ENCODE measurements at regions not wholly inside any gene's neighbourhood (a gene's known extent, or its start where the extent isn't known, plus 50 kb on each side); places are given as distances from the start of the nearest gene placed in this dataset.

DNA sequence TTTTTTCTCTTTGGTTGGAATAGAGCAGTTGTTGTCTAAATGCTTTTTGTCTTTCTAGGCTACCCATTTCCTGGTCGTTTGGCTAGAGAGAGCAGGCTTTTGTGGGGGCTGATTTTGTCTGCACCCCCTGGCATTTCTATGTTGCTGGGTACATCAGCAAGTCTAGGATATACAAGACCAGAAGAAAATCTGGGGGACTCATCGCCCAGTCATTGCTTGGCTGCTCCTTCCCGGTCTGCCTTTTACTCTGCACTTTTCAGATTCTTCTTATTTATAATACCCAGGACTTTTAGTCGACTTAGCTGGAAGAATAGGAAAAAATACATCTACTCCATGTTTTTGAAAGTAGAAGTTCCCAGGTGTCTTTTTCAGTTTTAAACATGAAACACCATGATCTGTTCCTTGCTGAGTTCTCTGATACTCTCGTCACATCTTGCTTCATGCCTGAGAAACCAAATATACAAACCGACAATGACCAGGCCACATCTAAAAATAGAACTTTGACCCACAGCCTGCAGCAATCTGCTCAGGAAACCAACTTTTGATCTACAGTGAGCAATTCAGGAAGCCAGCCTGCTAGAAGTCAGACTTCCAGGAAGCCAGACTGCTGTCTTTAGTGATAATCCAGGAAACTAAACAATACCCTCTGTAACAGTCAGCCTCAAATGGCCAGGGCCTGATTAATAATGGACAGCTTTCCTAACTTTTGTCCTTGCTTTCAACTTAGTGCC lies 163.8 kb upstream of the MEX3C start (continued):
- TF ChIP-seq PHB2 (IDR thresholded peaks at IDR 0.05; ENCODE audit: partially characterized antibody) (no peak), ZMYM4 (CRISPR knock-in tag; IDR thresholded peaks at IDR 0.05) (no peak), ZNF589 (CRISPR knock-in tag; conservative IDR thresholded peaks at IDR 0.05) (no peak), HNF4G (IDR thresholded peaks at IDR 0.05; ENCODE audit: borderline replicate concordance, low read depth, low read length) (no peak), HNF4G (CRISPR knock-in tag; IDR thresholded peaks at IDR 0.05; ENCODE audit: borderline replicate concordance, low read depth) (no peak), ZBTB8A (CRISPR knock-in tag; IDR thresholded peaks at IDR 0.05; ENCODE audit: borderline replicate concordance, low read depth) (no peak), RXRB (CRISPR knock-in tag; IDR thresholded peaks at IDR 0.05; ENCODE audit: borderline replicate concordance) (peak; percentile 50; the same call in 1 of the 2 replicates), ZNF101 (CRISPR knock-in tag; IDR thresholded peaks at IDR 0.05; ENCODE audit: borderline replicate concordance, low read depth) (no peak), ZNF792 (CRISPR knock-in tag; IDR thresholded peaks at IDR 0.05) (peak; percentile 93), ZGPAT (CRISPR knock-in tag; IDR thresholded peaks at IDR 0.05) (peak; percentile 44; the same call in 1 of the 2 replicates), FOXA3 (CRISPR knock-in tag; IDR thresholded peaks at IDR 0.05) (peak; percentile 34; the same call in 1 of the 2 replicates), HIC2 (CRISPR knock-in tag; IDR thresholded peaks at IDR 0.05; ENCODE audit: low read depth) (no peak), KDM4B (CRISPR knock-in tag; IDR thresholded peaks at IDR 0.05) (no peak), NFRKB (IDR thresholded peaks at IDR 0.05) (no peak), IKZF4 (CRISPR knock-in tag; IDR thresholded peaks at IDR 0.05; ENCODE audit: borderline replicate concordance, low read depth, not compliant biosample characterization) (no peak), ZNF331 (CRISPR knock-in tag; IDR thresholded peaks at IDR 0.05) (no peak), TCF7 (IDR thresholded peaks at IDR 0.05; ENCODE audit: low read depth) (peak; percentile 54; the same call in 1 of the 2 replicates), ZNF776 (CRISPR knock-in tag; IDR thresholded peaks at IDR 0.05) (no peak), PBX3 (CRISPR knock-in tag; IDR thresholded peaks at IDR 0.05; ENCODE audit: borderline replicate concordance) (no peak)
- TF ChIP-seq, protein P1, sequence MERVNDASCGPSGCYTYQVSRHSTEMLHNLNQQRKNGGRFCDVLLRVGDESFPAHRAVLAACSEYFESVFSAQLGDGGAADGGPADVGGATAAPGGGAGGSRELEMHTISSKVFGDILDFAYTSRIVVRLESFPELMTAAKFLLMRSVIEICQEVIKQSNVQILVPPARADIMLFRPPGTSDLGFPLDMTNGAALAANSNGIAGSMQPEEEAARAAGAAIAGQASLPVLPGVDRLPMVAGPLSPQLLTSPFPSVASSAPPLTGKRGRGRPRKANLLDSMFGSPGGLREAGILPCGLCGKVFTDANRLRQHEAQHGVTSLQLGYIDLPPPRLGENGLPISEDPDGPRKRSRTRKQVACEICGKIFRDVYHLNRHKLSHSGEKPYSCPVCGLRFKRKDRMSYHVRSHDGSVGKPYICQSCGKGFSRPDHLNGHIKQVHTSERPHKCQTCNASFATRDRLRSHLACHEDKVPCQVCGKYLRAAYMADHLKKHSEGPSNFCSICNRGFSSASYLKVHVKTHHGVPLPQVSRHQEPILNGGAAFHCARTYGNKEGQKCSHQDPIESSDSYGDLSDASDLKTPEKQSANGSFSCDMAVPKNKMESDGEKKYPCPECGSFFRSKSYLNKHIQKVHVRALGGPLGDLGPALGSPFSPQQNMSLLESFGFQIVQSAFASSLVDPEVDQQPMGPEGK (CRISPR knock-in tag; IDR thresholded peaks at IDR 0.05) = no peak
- TF ChIP-seq, protein P2, sequence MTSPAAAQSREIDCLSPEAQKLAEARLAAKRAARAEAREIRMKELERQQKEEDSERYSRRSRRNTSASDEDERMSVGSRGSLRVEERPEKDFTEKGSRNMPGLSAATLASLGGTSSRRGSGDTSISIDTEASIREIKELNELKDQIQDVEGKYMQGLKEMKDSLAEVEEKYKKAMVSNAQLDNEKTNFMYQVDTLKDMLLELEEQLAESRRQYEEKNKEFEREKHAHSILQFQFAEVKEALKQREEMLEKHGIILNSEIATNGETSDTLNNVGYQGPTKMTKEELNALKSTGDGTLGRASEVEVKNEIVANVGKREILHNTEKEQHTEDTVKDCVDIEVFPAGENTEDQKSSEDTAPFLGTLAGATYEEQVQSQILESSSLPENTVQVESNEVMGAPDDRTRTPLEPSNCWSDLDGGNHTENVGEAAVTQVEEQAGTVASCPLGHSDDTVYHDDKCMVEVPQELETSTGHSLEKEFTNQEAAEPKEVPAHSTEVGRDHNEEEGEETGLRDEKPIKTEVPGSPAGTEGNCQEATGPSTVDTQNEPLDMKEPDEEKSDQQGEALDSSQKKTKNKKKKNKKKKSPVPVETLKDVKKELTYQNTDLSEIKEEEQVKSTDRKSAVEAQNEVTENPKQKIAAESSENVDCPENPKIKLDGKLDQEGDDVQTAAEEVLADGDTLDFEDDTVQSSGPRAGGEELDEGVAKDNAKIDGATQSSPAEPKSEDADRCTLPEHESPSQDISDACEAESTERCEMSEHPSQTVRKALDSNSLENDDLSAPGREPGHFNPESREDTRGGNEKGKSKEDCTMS (CRISPR knock-in tag; conservative IDR thresholded peaks at IDR 0.05) = no peak

Measured in HepG2 (cell line).